Activated T-helper 17 cell treated with anti-CD3 and anti-CD28 coated beads, Interleukin-2, amount 50 U/mL, for 72 hours (primary cell): ENCODE measurements at regions not wholly inside any gene's neighbourhood (a gene's known extent, or its start where the extent isn't known, plus 50 kb on each side); places are given as distances from the start of the nearest gene placed in this dataset.
"Not testable (repeated sequence)": the region's sequence is repeated elsewhere in the genome, so short reads cannot be mapped to it uniquely, and the experiment has no call there.

ENCODE experiments used
- ATAC-seq: fragments of 150-1000 bp; cut with Tn5 transposase; replicated peaks from 2 replicates; pipeline ENCODE4 v1.10.0; 2021; ENCODE audit warnings: mild to moderate bottlenecking, moderate library complexity
- H3K27ac Mint-ChIP-seq: one replicate; pipeline ENCODE4 v1.8.0; 2022; ENCODE audit warnings: mixed read lengths
- H3K27me3 Mint-ChIP-seq: one replicate; pipeline ENCODE4 v1.8.0; 2022; ENCODE audit warnings: mixed read lengths
- H3K36me3 Mint-ChIP-seq: one replicate; pipeline ENCODE4 v1.8.0; 2022; ENCODE audit warnings: low read depth, mild to moderate bottlenecking, mixed read lengths
- H3K4me1 Mint-ChIP-seq: one replicate; pipeline ENCODE4 v1.8.0; 2022; ENCODE audit warnings: mixed read lengths
- H3K4me3 Mint-ChIP-seq: one replicate; pipeline ENCODE4 v1.8.0; 2022; ENCODE audit warnings: mild to moderate bottlenecking, mixed read lengths
- H3K9me3 Mint-ChIP-seq: one replicate; pipeline ENCODE4 v1.8.0; 2022; ENCODE audit warnings: mixed read lengths

DNA sequence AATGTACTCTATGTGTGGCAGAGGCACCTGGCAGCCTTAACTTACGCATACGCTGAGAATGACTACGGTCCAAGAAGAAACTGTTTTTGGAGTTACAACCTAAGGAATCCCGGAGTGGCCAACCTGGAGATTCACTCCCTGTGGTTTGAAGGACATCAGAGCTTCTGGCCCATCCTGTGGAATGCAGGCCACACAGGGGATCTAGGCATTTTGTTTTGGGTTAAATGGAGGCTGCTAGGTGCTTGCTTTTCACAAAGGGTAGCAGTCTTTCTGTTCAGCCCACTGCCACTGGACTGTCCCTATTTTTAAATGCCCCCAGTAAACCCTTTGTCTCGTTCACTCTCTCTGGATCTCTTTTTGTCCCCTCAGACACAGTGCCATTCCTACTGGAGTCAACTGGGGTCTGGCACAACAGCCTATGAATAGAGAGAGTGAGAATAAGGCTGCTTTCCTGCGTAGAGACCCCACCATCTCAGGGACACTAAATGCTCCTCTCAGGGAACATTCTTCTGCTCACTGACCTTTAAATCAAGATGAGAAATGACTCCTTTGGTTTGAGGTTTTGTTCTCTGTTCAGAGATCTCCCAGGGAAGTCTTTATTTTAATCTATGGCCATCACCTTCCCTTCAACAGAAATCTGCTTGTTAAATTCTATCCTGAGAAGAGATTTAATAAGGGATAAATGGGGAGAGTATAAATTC lies 124.9 kb downstream of the B3GNT2 start:
- H3K9me3 Mint-ChIP-seq, result peaks cover 4% of the 10 kb centered on the region
- H3K36me3 Mint-ChIP-seq, result no peaks in the 10 kb centered on the region
- no peak overlapping the region for H3K27ac Mint-ChIP-seq
- peaks cover 8% of the 10 kb centered on the region for H3K4me1 Mint-ChIP-seq
- ATAC-seq, result peak; percentile 40
- no peak overlapping the region for H3K4me3 Mint-ChIP-seq
- no peaks in the 10 kb centered on the region for H3K27me3 Mint-ChIP-seq

DNA sequence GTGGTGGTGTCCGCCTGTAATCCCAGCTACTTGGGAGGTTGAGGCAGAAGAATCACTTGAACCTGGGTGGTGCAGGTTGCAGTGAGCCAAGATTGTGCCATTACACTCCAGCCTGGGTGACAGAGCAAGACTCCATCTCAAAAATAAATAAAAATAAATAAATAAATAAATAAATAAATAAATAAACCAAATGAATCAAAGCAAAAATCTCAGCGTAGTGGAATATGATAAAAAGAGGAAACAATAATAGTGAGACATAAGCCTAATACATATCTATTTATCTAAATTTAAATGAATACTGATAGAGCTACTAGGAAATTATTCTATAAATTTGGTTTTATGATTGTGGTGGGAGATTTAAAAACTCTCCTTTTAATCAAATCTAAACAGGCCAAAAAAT lies 124.2 kb downstream of the B3GNT2 start:
- H3K9me3 Mint-ChIP-seq, H3K27me3 Mint-ChIP-seq, H3K4me3 Mint-ChIP-seq: not testable (repeated sequence)

GRCh38 chr2:62319070-62319469 lies 123.2 kb downstream of the B3GNT2 start:
- Mint-ChIP-seq H3K27ac (no peak overlapping the region), H3K9me3 (no peaks in the 10 kb centered on the region), H3K36me3 (no peaks in the 10 kb centered on the region), H3K4me3 (no peak overlapping the region), H3K4me1 (peaks cover 8% of the 10 kb centered on the region), H3K27me3 (no peaks in the 10 kb centered on the region)
- ATAC-seq, result no peak

More for the DNA sequence above, 124.2 kb downstream of the B3GNT2 start:
- H3K4me1 Mint-ChIP-seq, H3K27ac Mint-ChIP-seq, H3K36me3 Mint-ChIP-seq, ATAC-seq: not testable (repeated sequence)

DNA sequence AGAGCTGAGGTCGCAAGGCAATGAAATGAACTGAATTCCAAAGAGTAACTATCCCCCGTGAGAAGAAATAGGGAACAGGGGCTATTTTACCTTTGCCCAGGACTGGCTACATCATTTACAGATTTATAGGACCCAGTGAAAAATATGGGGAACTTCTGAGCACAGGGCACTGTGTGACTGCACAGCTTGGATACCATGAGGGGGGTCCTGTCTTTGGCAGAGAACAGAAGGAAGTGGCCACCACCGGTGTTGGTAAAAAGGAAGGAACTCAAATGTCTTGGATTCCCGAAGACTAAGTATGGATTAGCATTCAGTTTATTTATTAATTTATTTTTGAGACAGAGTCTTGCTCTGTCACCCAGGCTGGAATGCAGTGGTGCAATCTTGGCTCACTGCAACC lies 119.6 kb downstream of the B3GNT2 start:
- H3K27ac Mint-ChIP-seq, result no peak overlapping the region
- no peaks in the 10 kb centered on the region for H3K36me3 Mint-ChIP-seq
- no peaks in the 10 kb centered on the region for H3K9me3 Mint-ChIP-seq
- H3K4me3 Mint-ChIP-seq, result no peak overlapping the region
- no peak for ATAC-seq
- H3K4me1 Mint-ChIP-seq, result peaks cover 12% of the 10 kb centered on the region
- H3K27me3 Mint-ChIP-seq, result no peaks in the 10 kb centered on the region

DNA sequence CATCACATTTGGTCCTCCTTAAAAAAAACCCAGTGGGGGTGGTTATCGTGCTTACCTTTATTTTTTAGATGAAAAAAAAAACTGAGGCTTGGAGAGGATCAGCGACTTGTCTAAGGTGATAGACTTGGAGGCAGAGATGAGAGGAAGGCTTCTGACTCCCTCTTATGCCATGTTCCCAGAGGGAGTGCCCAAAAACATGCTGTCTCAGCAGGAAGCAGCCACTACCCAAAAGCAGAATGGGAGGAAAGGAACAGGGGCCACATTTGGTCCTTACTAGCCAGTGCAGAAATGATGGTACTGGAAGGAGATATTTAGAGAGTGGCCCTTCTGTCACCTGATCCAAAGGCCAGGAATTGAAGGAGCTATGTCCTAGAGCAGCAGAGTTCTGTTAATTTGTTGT lies 118.4 kb downstream of the B3GNT2 start:
- Mint-ChIP-seq H3K9me3 (no peaks in the 10 kb centered on the region), H3K4me1 (peaks cover 24% of the 10 kb centered on the region), H3K27ac (peak overlapping the region; percentile 52), H3K36me3 (no peaks in the 10 kb centered on the region), H3K4me3 (peak overlapping the region; percentile 58), H3K27me3 (no peaks in the 10 kb centered on the region)
- no peak for ATAC-seq

DNA sequence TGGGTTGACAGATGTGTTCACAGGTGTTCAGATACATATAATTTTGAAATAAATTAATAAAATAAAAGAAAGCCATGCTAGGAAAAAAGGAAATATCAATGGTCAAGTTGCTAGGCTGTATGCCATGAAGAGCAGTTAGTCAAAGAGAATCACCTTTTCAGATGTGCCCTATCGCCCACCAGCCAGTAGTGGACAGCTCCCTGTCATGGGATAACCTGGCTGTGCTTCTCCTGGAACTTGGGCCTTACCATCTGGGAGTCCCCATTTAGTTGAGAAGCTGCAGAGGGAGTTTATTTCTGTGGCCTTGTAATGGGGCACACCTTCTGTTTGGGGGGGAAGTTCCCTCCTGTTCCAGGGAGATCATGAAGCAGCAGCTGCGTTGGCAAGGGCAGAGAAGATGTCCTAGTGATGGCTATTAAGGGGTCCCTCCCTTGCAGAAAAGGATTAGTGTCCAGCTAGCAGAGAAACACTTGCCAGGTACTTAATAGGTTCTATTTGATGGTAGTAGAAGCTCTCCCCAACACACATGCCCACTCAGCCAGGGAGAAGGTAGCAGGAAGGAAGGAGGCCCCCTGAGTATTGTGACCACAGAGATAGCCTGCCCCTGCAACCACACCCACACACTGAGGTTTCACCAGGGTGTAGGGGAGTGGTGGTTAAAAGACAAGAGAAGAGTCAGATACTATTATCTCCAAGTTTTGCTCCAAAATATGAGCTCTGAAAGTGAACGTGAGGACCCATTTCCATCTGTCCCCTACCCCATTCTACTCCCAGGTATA lies 117.7 kb downstream of the B3GNT2 start:
- ATAC-seq, result peak; percentile 60

GRCh38 chr2:62309465-62310091 lies 113.7 kb downstream of the B3GNT2 start:
- ATAC-seq, result peak; percentile 3
- Mint-ChIP-seq H3K9me3 (no peaks in the 10 kb centered on the region), H3K27me3 (no peaks in the 10 kb centered on the region), H3K36me3 (peaks cover 11% of the 10 kb centered on the region), H3K27ac (peak overlapping the region; percentile 80), H3K4me1 (peaks cover 49% of the 10 kb centered on the region), H3K4me3 (peak overlapping the region; percentile 62)

More for the DNA sequence above, 117.7 kb downstream of the B3GNT2 start:
- Mint-ChIP-seq H3K27me3 (no peaks in the 10 kb centered on the region), H3K36me3 (no peaks in the 10 kb centered on the region), H3K9me3 (no peaks in the 10 kb centered on the region), H3K4me1 (peaks cover 22% of the 10 kb centered on the region), H3K4me3 (peak overlapping the region; percentile 58), H3K27ac (peak overlapping the region; percentile 52)

GRCh38 chr2:62309081-62309464 lies 113.2 kb downstream of the B3GNT2 start:
- Mint-ChIP-seq H3K4me1 (peaks cover 54% of the 10 kb centered on the region), H3K27me3 (no peaks in the 10 kb centered on the region), H3K36me3 (peaks cover 11% of the 10 kb centered on the region), H3K9me3 (no peaks in the 10 kb centered on the region), H3K27ac (peak overlapping the region; percentile 80), H3K4me3 (peak overlapping the region; percentile 62)
- ATAC-seq, result no peak

DNA sequence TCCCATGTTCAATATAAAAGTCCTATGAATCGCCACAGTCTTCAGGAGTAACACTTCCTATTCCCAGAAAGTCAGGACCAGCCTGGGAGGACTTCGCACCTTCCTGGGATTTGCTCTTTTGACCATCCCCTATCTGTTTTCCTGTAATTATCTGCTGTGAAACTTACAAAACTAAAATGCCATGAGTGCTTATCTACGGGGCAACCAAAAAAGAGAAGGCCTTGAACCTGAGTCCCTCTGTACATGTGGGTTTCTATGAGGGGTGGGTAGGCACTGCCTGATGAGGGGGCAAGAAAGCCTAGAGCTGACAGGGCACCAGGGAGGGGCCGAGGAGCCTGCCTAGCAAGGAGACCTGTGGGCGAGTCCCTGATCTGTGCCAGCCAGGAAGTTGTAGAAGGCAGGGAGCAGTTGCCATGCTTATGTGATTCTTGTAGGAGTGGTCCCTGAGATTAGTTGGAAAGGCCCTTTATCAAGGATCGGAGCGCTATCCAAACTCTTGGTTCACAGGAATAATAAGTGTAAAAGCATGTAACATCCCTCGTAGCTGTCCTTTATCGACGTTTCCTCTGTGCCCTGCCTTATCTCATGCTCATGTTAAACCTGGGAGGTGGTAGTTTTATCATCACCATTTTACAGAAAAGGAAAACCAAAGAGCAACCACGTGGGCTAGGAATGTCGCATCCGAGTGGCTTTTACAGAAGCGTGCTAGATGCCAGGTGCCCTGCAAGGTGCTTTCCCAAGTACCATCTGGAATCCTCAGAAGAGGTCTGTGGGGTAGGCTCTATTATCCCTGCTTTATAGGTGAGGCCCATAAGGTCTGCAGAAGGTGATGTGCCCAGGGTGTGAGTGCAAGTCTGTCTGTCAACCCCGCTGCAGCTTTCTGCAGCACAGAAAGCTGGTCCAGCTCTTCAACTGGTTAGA lies 111.8 kb downstream of the B3GNT2 start:
- Mint-ChIP-seq H3K27me3 (no peaks in the 10 kb centered on the region), H3K36me3 (peaks cover 11% of the 10 kb centered on the region), H3K9me3 (no peaks in the 10 kb centered on the region), H3K27ac (peak overlapping the region; percentile 95), H3K4me1 (peaks cover 59% of the 10 kb centered on the region), H3K4me3 (peak overlapping the region; percentile 73)
- ATAC-seq, result no peak

DNA sequence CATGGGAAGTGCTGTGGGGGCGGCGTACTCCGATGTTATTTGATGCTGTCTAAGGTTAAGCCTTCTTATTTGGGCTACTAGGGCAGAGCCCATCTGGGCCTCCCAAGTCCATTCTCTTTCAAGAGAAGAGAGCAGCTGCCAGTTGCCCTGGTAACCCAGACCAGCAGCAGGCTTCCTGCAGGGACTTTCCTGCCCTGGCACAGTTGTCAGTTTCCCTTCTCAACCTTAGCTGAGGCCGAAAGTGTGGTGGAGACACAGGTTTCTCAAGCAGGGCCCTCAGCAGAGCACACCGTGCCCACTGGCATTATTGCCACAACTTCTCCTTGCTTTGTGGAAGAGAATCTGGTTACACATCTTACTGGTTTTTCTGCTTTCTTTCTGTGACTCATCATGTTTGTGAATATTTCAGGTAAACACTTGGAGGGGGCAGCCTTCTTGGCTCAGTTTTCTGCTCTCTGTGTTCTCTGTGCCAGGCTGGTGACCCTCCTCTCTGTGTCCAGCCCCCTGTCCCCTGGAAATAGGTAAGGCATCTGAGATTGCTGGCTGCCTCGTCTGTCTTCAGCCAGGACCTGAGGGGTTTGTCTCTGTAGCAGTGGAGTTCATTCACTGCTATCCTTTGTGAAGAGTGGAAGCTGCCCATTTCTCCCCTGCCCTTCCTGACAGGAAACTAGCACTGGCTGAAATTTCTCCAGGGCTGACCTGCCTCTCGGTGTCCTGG lies 111.0 kb downstream of the B3GNT2 start:
- Mint-ChIP-seq H3K4me1 (peaks cover 65% of the 10 kb centered on the region), H3K9me3 (no peaks in the 10 kb centered on the region), H3K4me3 (peak overlapping the region; percentile 73), H3K27ac (peak overlapping the region; percentile 95), H3K36me3 (peaks cover 11% of the 10 kb centered on the region), H3K27me3 (no peaks in the 10 kb centered on the region)
- peak; percentile 62 for ATAC-seq

DNA sequence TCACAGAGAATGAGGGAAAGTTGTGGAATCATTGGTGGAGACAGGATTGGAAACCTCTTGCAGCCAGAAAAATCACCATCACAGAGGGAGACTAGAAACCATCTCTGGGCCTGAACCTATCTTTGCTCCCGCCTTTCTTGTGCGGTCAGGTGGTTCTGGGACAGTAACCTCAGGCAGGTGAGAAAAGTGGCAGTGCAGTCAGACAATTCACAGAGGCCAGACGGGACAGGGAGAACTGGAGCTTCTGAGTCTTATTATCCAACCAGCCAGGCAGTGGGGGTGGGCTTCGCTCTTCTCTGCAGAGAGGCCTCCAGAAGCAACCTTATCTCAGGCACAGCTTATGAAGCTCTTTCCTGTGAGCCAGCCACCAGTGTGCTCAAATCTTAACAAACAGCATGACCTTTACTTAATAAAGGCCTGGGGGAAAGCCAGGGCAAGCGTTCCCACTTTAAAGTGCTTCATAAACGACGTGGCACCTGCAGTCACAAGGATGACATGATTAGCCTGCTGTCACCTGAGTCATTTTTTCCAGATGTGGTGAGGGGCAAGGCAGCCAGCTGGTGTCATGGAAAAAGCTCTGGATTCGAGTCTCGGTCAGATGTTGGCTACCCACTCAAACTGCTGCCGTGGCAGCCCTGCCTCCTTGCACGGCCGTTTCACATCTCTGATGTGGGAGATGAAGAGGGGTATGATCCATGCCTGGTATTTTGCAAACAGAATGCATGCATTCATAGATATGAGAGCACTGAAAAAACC lies 109.7 kb downstream of the B3GNT2 start:
- Mint-ChIP-seq H3K9me3 (no peaks in the 10 kb centered on the region), H3K27ac (peak overlapping the region; percentile 95), H3K27me3 (no peaks in the 10 kb centered on the region), H3K4me3 (peak overlapping the region; percentile 73), H3K4me1 (peaks cover 65% of the 10 kb centered on the region), H3K36me3 (peaks cover 11% of the 10 kb centered on the region)
- peak; percentile 65 for ATAC-seq

- Mint-ChIP-seq H3K9me3 (no peaks in the 10 kb centered on the region), H3K36me3 (peaks cover 11% of the 10 kb centered on the region), H3K27me3 (no peaks in the 10 kb centered on the region), H3K4me3 (peak overlapping the region; percentile 73), H3K27ac (peak overlapping the region; percentile 95), H3K4me1 (peaks cover 57% of the 10 kb centered on the region)
- ATAC-seq, result peak; percentile 49
Measured at GRCh38 chr2:62304429-62305417, 108.8 kb downstream of the B3GNT2 start.
